IMR-90 (cell line): ENCODE measurements at regions not wholly inside any gene's neighbourhood (a gene's known extent, or its start where the extent isn't known, plus 50 kb on each side); places are given as distances from the start of the nearest gene placed in this dataset.

ENCODE experiments used
- ATAC-seq: fragments of 200-7000 bp; cut with Tn5 transposase; 2 replicates; pipeline ENCODE4 v1.9.1; 2020; ENCODE audit warnings: low read depth, mild to moderate bottlenecking, moderate library complexity
- BruUV-seq: library from RNA; stranded (reverse); fragments of 400-500 nt; replicated peaks from 2 replicates; lab custom pipeline; 2021; lab: Mats Ljungman, UMichigan
- CTCF ChIA-PET: fragments of 300-600 bp; formaldehyde crosslinking; extraction: SDS; loops from one replicate; lab custom pipeline; 2021; ENCODE audit warnings: antibody characterized with exemption; lab: Yijun Ruan, JAX
- POLR2A ChIA-PET: fragments of 300-600 bp; sonication (Branson Sonifier 250); formaldehyde crosslinking; loops from one replicate; lab custom pipeline; 2022; ENCODE audit warnings: antibody characterized with exemption; ENCODE audit not compliant: unreplicated experiment; lab: Charles Lee
- DNase-seq: peaks from one replicate; pipeline ENCODE4 v3.0.0; 2013
- H2AFZ ChIP-seq: replicated peaks from 2 replicates; pipeline ENCODE3; 2013; ENCODE audit warnings: low read length, mild to moderate bottlenecking; ENCODE audit not compliant: poor library complexity
- H2AK5ac ChIP-seq: 2 replicates; pipeline ENCODE4 v1.6.1; 2013; ENCODE audit warnings: low read depth, low read length, inconsistent platforms
- H2AK9ac ChIP-seq: replicated peaks from 2 replicates; pipeline ENCODE3; 2013; ENCODE audit warnings: mild to moderate bottlenecking, low read depth, low read length, moderate library complexity; ENCODE audit not compliant: poor library complexity
- H2BK120ac ChIP-seq: 2 replicates; pipeline ENCODE4 v1.6.1; 2013; ENCODE audit warnings: low read depth, low read length, inconsistent platforms
- H2BK15ac ChIP-seq: 3 replicates; pipeline ENCODE4 v1.6.1; 2013; ENCODE audit warnings: low read depth, low read length, inconsistent platforms
- H2BK20ac ChIP-seq: 2 replicates; pipeline ENCODE4 v1.6.1; 2013; ENCODE audit warnings: low read depth, mild to moderate bottlenecking, inconsistent platforms, low read length, moderate library complexity
- H2BK5ac ChIP-seq: 2 replicates; pipeline ENCODE4 v1.6.1; 2013; ENCODE audit warnings: mild to moderate bottlenecking, low read depth, low read length, inconsistent platforms; ENCODE audit not compliant: poor library complexity, severe bottlenecking
- H3K14ac ChIP-seq: replicated peaks from 2 replicates; pipeline ENCODE4 v1.6.1; 2013; ENCODE audit warnings: low read depth, low read length, inconsistent platforms
- H3K18ac ChIP-seq: 2 replicates; pipeline ENCODE4 v1.6.1; 2013; ENCODE audit warnings: low read depth, low read length, control low read depth
- H3K23ac ChIP-seq: 2 replicates; pipeline ENCODE4 v1.6.1; 2013; ENCODE audit warnings: low read depth, low read length, inconsistent platforms
- H3K27ac ChIP-seq: 2 replicates; pipeline ENCODE4 v1.5.1; 2013; ENCODE audit warnings: mild to moderate bottlenecking, control low read depth, low read length; ENCODE audit not compliant: insufficient read depth
- H3K27me3 ChIP-seq: 2 replicates; pipeline ENCODE4 v1.6.1; 2013; ENCODE audit warnings: low read length; ENCODE audit not compliant: control insufficient read depth, insufficient read depth
- H3K36me3 ChIP-seq: 2 replicates; pipeline ENCODE4 v1.6.1; 2013; ENCODE audit warnings: low read length, mixed read lengths; ENCODE audit not compliant: control insufficient read depth, insufficient read depth
- H3K4ac ChIP-seq: 2 replicates; pipeline ENCODE4 v1.6.1; 2013; ENCODE audit warnings: low read depth, low read length, inconsistent platforms
- H3K4me1 ChIP-seq: 2 replicates; pipeline ENCODE4 v1.6.1; 2013; ENCODE audit warnings: low read length, mixed read lengths; ENCODE audit not compliant: control insufficient read depth, insufficient read depth
- H3K4me2 ChIP-seq: 2 replicates; pipeline ENCODE4 v1.6.1; 2013; ENCODE audit warnings: low read depth, mild to moderate bottlenecking, control low read depth, low read length, moderate library complexity
- H3K4me3 ChIP-seq: 2 replicates; pipeline ENCODE4 v1.5.1; 2013; ENCODE audit warnings: low read depth, mild to moderate bottlenecking, control low read depth, low read length, moderate library complexity; ENCODE audit not compliant: insufficient read depth
- H3K56ac ChIP-seq: 2 replicates; pipeline ENCODE4 v1.6.1; 2013; ENCODE audit warnings: low read length, inconsistent platforms; ENCODE audit not compliant: insufficient read depth; ENCODE audit errors: extremely low read depth
- H3K79me1 ChIP-seq, 2 experiments: 2 replicates each; pipeline ENCODE4 v1.6.1; 2013; ENCODE audit warnings: low read length in 2 of 2, inconsistent platforms in 1 of 2, low read depth in 1 of 2
- H3K9ac ChIP-seq: 2 replicates; pipeline ENCODE4 v1.6.1; 2013; ENCODE audit warnings: low read depth, low read length, control low read depth
- H3K9me1 ChIP-seq: 2 replicates; pipeline ENCODE4 v1.6.1; 2013; ENCODE audit warnings: low read length, inconsistent platforms; ENCODE audit not compliant: insufficient read depth
- H3K9me3 ChIP-seq: 2 replicates; pipeline ENCODE4 v1.6.1; 2013; ENCODE audit warnings: low read length; ENCODE audit not compliant: control insufficient read depth, insufficient read depth
- H4K20me1 ChIP-seq: 2 replicates; pipeline ENCODE4 v1.6.1; 2013; ENCODE audit warnings: low read length, inconsistent platforms; ENCODE audit not compliant: insufficient read depth
- H4K5ac ChIP-seq: 2 replicates; pipeline ENCODE4 v1.6.1; 2013; ENCODE audit warnings: mild to moderate bottlenecking, low read depth, low read length, control low read depth
- H4K8ac ChIP-seq, 2 experiments: 2 replicates each; pipeline ENCODE4 v1.6.1; 2013; ENCODE audit warnings: low read depth in 2 of 2, low read length in 2 of 2, control low read depth in 1 of 2, inconsistent platforms in 1 of 2
- H4K91ac ChIP-seq: 2 replicates; pipeline ENCODE4 v1.6.1; 2013; ENCODE audit warnings: low read depth, low read length, inconsistent platforms; ENCODE audit not compliant: insufficient read depth
- CHD1 ChIP-seq: IDR thresholded peaks from 2 replicates; pipeline ENCODE4 v1.6.1; 2012; ENCODE audit warnings: low read depth, low read length, improper control_type of control experiment
- FOS ChIP-seq: fragments of 150-350 bp; IDR thresholded peaks from 2 replicates; pipeline ENCODE4 v1.6.1; 2016; ENCODE audit warnings: low read depth, low read length
- MAZ ChIP-seq: IDR thresholded peaks from 2 replicates; pipeline ENCODE4 v1.6.1; 2012; ENCODE audit warnings: low read depth, mild to moderate bottlenecking, low read length, improper control_type of control experiment, moderate library complexity, borderline replicate concordance
- MXI1 ChIP-seq: IDR thresholded peaks from 2 replicates; pipeline ENCODE4 v1.6.1; 2012; ENCODE audit warnings: low read depth, mild to moderate bottlenecking, low read length, moderate library complexity, borderline replicate concordance
- POLR2A ChIP-seq: IDR thresholded peaks from 2 replicates; pipeline ENCODE4 v1.6.1; 2012; ENCODE audit warnings: mild to moderate bottlenecking, low read depth, low read length
- RCOR1 ChIP-seq: IDR thresholded peaks from 2 replicates; pipeline ENCODE4 v1.6.1; 2012; ENCODE audit warnings: mild to moderate bottlenecking, low read length, improper control_type of control experiment; ENCODE audit not compliant: insufficient replicate concordance
- SMC3 ChIP-seq: fragments of 150-350 bp; IDR thresholded peaks from 2 replicates; pipeline ENCODE4 v1.6.1; 2016; ENCODE audit warnings: low read depth, mild to moderate bottlenecking, antibody characterized with exemption, low read length, moderate library complexity
- USF2 ChIP-seq: fragments of 150-350 bp; IDR thresholded peaks from 2 replicates; pipeline ENCODE4 v1.6.1; 2017; ENCODE audit warnings: mild to moderate bottlenecking, antibody characterized with exemption, low read length, low read depth
- WGBS, 2 experiments: methylation state at CpG; one replicate each; pipeline versions ENCODE4 v1.1.5 to v1.1.7; 2013; ENCODE audit warnings: missing lambda C conversion rate in 2 of 2; ENCODE audit not compliant: insufficient read length in 1 of 2; ENCODE audit errors: extremely low coverage in 2 of 2; 5-methylcytosine and 5-hydroxymethylcytosine counted together
- dilution Hi-C: fragments of 300-500 bp; cut with HindIII; formaldehyde crosslinking; loops from one replicate; pipeline ENCODE4 v1.14.3; 2018; ENCODE audit warnings: low sequenced_read_pairs; ENCODE audit not compliant: unreplicated experiment
- in situ Hi-C: fragments of 300-500 bp; cut with MboI; formaldehyde crosslinking; loops from 3 replicates; pipeline ENCODE4 v1.14.3; 2019; ENCODE audit warnings: low sequenced_read_pairs, inconsistent platforms, mixed read lengths
- intact Hi-C: fragments of 100-400 bp; cut with micrococcal nuclease; formaldehyde crosslinking; loops from 2 replicates; pipeline ENCODE4 v1.10.0; 2022

- no TSS peak for BruUV-seq
- TF ChIP-seq POLR2A (no peak), USF2 (no peak), FOS (no peak), RCOR1 (no peak), CHD1 (no peak), SMC3 (no peak), MAZ (no peak), MXI1 (no peak)
- no peaks in the 10 kb centered on the region for H4K20me1 ChIP-seq
- H3K4ac ChIP-seq = no peak overlapping the region
- no peaks in the 10 kb centered on the region for H3K9me3 ChIP-seq
- H3K27ac ChIP-seq = no peak overlapping the region
- no peak overlapping the region for H2AK5ac ChIP-seq
- H3K36me3 ChIP-seq = no peaks in the 10 kb centered on the region
- no peak overlapping the region for H3K9ac ChIP-seq
- H3K79me1 ChIP-seq = no peaks in the 10 kb centered on the region
- H4K8ac ChIP-seq = no peak overlapping the region
- H4K91ac ChIP-seq = no peak overlapping the region
- no peaks in the 10 kb centered on the region for H3K4me1 ChIP-seq
- no peaks in the 10 kb centered on the region for H3K27me3 ChIP-seq
- no peak for DNase-seq
- H2BK120ac ChIP-seq = no peak overlapping the region
- intact Hi-C loops = loop anchor here (10.0 kb wide), 1 partner anchor 954 kb away; no protein-coding TSS in a partner anchor
- POLR2A ChIA-PET = no interaction called here
- H2BK20ac ChIP-seq = no peak overlapping the region
- in situ Hi-C loops = loop anchor here (5.0 to 25.0 kb wide), 2 partner anchors 217 to 482 kb away; no protein-coding TSS in a partner anchor
- no peak overlapping the region for H4K5ac ChIP-seq
- H2BK5ac ChIP-seq = no peak overlapping the region
- WGBS, 2 experiments = 80% methylated on average over 1 of the region's 5 CpGs; no CpG with 5 or more reads in 1 of the 2 experiments
- no peak overlapping the region for H2AK9ac ChIP-seq
- H3K9me1 ChIP-seq = no peaks in the 10 kb centered on the region
- no peak for ATAC-seq
- H2BK15ac ChIP-seq = no peak overlapping the region
- no peak overlapping the region for H3K4me3 ChIP-seq
- no peak overlapping the region for H3K23ac ChIP-seq
- H3K4me2 ChIP-seq = no peak overlapping the region
- dilution Hi-C loops = loop anchor here (25.0 kb wide), 1 partner anchor 207 kb away; no protein-coding TSS in a partner anchor
- H3K14ac ChIP-seq = no peak overlapping the region
- H2AFZ ChIP-seq = no peak overlapping the region
- H3K56ac ChIP-seq = no peak overlapping the region
- CTCF ChIA-PET = no interaction called here
- H3K18ac ChIP-seq = no peak overlapping the region
Measured at GRCh38 chr7:86930554-86931307, 128.7 kb downstream of the ELAPOR2 start.
